Erythroblast (primary cell): ENCODE measurements at regions not wholly inside any gene's neighbourhood (a gene's known extent, or its start where the extent isn't known, plus 50 kb on each side); places are given as distances from the start of the nearest gene placed in this dataset.

Experiments
- GATA1 ChIP-seq: IDR thresholded peaks from 2 replicates; pipeline ENCODE4 v1.6.1; 2011; ENCODE audit warnings: low read depth, mild to moderate bottlenecking, control low read depth, low read length, moderate library complexity
- POLR2A ChIP-seq: IDR thresholded peaks from 2 replicates; pipeline ENCODE4 v1.6.1; 2011; ENCODE audit warnings: mild to moderate bottlenecking, low read length

DNA sequence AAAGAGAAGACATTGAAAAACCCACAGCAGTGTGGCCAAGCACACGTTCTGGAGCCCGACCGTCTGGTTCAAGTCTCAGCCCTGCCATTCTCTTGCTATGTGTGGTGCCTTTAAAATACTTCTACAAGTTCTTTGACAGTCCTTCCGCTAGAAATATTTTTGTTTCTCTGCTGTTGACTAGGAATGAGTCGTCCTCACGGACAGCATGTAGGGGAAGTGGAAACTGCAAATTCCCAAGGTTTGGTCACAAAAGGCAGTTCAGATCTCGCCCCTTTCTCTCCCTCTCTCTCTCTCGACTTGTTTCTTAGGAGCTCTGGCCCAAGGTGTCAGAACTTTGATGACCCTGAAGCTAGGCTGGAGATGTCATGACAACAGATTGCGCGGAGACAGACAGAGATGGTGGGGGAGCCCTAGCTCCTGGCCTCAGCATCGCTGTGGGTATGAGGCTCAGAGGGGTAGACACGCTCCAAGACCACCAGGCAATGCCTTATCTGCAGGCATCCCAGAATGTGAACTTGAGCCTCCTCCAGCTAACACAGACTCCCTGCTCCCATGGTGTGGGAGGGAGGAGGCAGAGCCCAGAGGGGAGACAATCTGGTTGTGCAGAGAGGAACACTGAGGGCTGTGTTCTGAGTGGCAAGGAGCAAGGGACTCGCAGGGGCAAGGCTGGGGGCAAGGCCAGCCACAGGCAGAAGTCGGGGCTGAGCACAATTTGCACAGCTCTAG is 368.9 kb upstream of the SULF2 start:
- no peak for TF ChIP-seq POLR2A
- TF ChIP-seq GATA1, result no peak
